ENCODE measurements at regions not wholly inside any gene's neighbourhood (a gene's known extent, or its start where the extent isn't known, plus 50 kb on each side); places are given as distances from the start of the nearest gene placed in this dataset.

DNA sequence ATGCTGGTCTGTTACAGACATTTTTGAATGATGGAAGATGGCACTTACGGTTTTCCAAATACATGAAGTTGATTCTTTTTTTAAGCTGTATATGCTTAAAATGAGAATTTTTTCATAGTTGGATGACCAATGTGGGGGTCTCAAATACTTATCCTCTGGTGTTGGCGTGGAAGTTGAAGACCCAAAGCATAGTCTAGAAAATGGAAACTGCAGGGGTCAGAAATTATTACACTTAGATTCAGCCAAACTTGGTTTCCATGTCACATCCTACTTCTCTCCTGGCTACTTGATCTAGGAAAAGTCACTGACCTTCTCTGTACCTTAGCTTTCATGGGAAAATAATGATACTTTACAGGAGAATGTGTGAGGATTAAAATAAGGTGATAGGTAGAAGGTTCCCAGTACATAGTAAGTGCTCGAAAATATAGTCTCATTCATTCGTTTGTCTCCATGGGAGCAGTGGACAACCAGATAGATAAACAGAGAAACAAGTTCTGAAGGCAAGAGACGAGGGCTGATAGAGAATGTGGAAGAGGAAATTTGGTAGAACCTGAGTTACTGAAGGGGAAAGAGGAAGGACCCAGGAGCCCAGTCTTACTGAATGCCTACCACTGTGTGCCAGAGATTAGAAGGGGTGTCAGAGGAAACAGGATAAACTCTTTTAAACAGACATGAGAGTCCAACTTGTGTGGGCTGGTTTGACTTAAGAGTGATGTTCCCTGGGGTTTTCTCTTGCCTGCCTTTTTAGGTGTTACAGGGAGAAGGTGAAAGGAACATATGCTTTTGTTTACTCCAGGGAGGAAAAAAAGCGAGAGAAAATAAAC is 560.3 kb upstream of the KLF4 start:
- TF ChIP-seq, protein P1, sequence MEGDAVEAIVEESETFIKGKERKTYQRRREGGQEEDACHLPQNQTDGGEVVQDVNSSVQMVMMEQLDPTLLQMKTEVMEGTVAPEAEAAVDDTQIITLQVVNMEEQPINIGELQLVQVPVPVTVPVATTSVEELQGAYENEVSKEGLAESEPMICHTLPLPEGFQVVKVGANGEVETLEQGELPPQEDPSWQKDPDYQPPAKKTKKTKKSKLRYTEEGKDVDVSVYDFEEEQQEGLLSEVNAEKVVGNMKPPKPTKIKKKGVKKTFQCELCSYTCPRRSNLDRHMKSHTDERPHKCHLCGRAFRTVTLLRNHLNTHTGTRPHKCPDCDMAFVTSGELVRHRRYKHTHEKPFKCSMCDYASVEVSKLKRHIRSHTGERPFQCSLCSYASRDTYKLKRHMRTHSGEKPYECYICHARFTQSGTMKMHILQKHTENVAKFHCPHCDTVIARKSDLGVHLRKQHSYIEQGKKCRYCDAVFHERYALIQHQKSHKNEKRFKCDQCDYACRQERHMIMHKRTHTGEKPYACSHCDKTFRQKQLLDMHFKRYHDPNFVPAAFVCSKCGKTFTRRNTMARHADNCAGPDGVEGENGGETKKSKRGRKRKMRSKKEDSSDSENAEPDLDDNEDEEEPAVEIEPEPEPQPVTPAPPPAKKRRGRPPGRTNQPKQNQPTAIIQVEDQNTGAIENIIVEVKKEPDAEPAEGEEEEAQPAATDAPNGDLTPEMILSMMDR (IDR thresholded peaks at IDR 0.05), result no peak
- TF ChIP-seq ZFX (IDR thresholded peaks at IDR 0.05; ENCODE audit: borderline replicate concordance), result no peak

Measured in 22Rv1 (cell line).